ENCODE measurements at regions not wholly inside any gene's neighbourhood (a gene's known extent, or its start where the extent isn't known, plus 50 kb on each side); places are given as distances from the start of the nearest gene placed in this dataset.
"Not testable (repeated sequence)": the region's sequence is repeated elsewhere in the genome, so short reads cannot be mapped to it uniquely, and the experiment has no call there.

- H3K4me3 Mint-ChIP-seq: no peak overlapping the region
- H3K27ac Mint-ChIP-seq: no peak overlapping the region
- no peak for ATAC-seq
- H3K27me3 Mint-ChIP-seq: peaks cover 8% of the 10 kb centered on the region
- H3K9me3 Mint-ChIP-seq: peaks cover 7% of the 10 kb centered on the region
- no peaks in the 10 kb centered on the region for H3K4me1 Mint-ChIP-seq
- no peaks in the 10 kb centered on the region for H3K36me3 Mint-ChIP-seq
Measured at GRCh38 chr6:18613319-18613925, 226.3 kb downstream of the RNF144B start.

- no peaks in the 10 kb centered on the region for H3K27me3 Mint-ChIP-seq
- H3K9me3 Mint-ChIP-seq: no peaks in the 10 kb centered on the region
- H3K27ac Mint-ChIP-seq: no peak overlapping the region
- H3K4me3 Mint-ChIP-seq: no peak overlapping the region
- ATAC-seq: no peak
- H3K36me3 Mint-ChIP-seq: no peaks in the 10 kb centered on the region
- no peaks in the 10 kb centered on the region for H3K4me1 Mint-ChIP-seq
Measured at GRCh38 chr6:18629571-18629970, 242.4 kb downstream of the RNF144B start.

GRCh38 chr6:18632670-18633410 lies 245.7 kb downstream of the RNF144B start:
- Mint-ChIP-seq H3K4me3 (no peak overlapping the region), H3K4me1 (no peaks in the 10 kb centered on the region), H3K9me3 (no peaks in the 10 kb centered on the region), H3K36me3 (no peaks in the 10 kb centered on the region), H3K27ac (no peak overlapping the region), H3K27me3 (no peaks in the 10 kb centered on the region)
- no peak for ATAC-seq

GRCh38 chr6:18634912-18635311 lies 247.8 kb downstream of the RNF144B start:
- ATAC-seq: no peak
- no peaks in the 10 kb centered on the region for H3K27me3 Mint-ChIP-seq
- no peaks in the 10 kb centered on the region for H3K4me1 Mint-ChIP-seq
- H3K4me3 Mint-ChIP-seq: no peak overlapping the region
- peaks cover 5% of the 10 kb centered on the region for H3K9me3 Mint-ChIP-seq
- no peak overlapping the region for H3K27ac Mint-ChIP-seq
- H3K36me3 Mint-ChIP-seq: no peaks in the 10 kb centered on the region

GRCh38 chr6:18640134-18640533 lies 253.0 kb downstream of the RNF144B start:
- Mint-ChIP-seq H3K27me3 (no peaks in the 10 kb centered on the region), H3K9me3 (peaks cover 8% of the 10 kb centered on the region), H3K4me1 (no peaks in the 10 kb centered on the region), H3K27ac (no peak overlapping the region), H3K36me3 (no peaks in the 10 kb centered on the region), H3K4me3 (no peak overlapping the region)
- ATAC-seq: no peak

- H3K4me3 Mint-ChIP-seq: no peak overlapping the region
Measured at GRCh38 chr6:18640754-18641153, 253.6 kb downstream of the RNF144B start.

GRCh38 chr6:18654821-18655220 lies 267.7 kb downstream of the RNF144B start:
- Mint-ChIP-seq H3K36me3 (no peaks in the 10 kb centered on the region), H3K9me3 (peaks cover 12% of the 10 kb centered on the region), H3K4me3 (no peak overlapping the region), H3K27me3 (no peaks in the 10 kb centered on the region), H3K27ac (no peak overlapping the region), H3K4me1 (no peaks in the 10 kb centered on the region)
- no peak for ATAC-seq

More at GRCh38 chr6:18640754-18641153, 253.6 kb downstream of the RNF144B start:
- ATAC-seq: no peak
- Mint-ChIP-seq H3K27ac (no peak overlapping the region), H3K9me3 (peaks cover 8% of the 10 kb centered on the region), H3K27me3 (no peaks in the 10 kb centered on the region), H3K4me1 (no peaks in the 10 kb centered on the region), H3K36me3 (no peaks in the 10 kb centered on the region)

GRCh38 chr6:18656506-18656905 lies 269.4 kb downstream of the RNF144B start:
- Mint-ChIP-seq H3K9me3 (peaks cover 15% of the 10 kb centered on the region), H3K27me3 (no peaks in the 10 kb centered on the region), H3K36me3 (no peaks in the 10 kb centered on the region), H3K27ac (no peak overlapping the region), H3K4me1 (no peaks in the 10 kb centered on the region), H3K4me3 (no peak overlapping the region)
- ATAC-seq: no peak

- not testable (repeated sequence) for H3K4me3 Mint-ChIP-seq, H3K27ac Mint-ChIP-seq, ATAC-seq, H3K27me3 Mint-ChIP-seq, H3K4me1 Mint-ChIP-seq, H3K36me3 Mint-ChIP-seq
- peaks cover 15% of the 10 kb centered on the region for H3K9me3 Mint-ChIP-seq
Measured at GRCh38 chr6:18659994-18660393, 272.8 kb downstream of the RNF144B start.

GRCh38 chr6:18663011-18663410 lies 275.9 kb downstream of the RNF144B start:
- no peaks in the 10 kb centered on the region for H3K27me3 Mint-ChIP-seq
- H3K4me3 Mint-ChIP-seq: no peak overlapping the region
- no peaks in the 10 kb centered on the region for H3K4me1 Mint-ChIP-seq
- H3K9me3 Mint-ChIP-seq: peaks cover 15% of the 10 kb centered on the region
- ATAC-seq: no peak
- no peaks in the 10 kb centered on the region for H3K36me3 Mint-ChIP-seq
- H3K27ac Mint-ChIP-seq: no peak overlapping the region

- H3K4me1 Mint-ChIP-seq: no peaks in the 10 kb centered on the region
- no peak overlapping the region for H3K4me3 Mint-ChIP-seq
- H3K27me3 Mint-ChIP-seq: no peaks in the 10 kb centered on the region
- ATAC-seq: no peak
- H3K9me3 Mint-ChIP-seq: peaks cover 7% of the 10 kb centered on the region
- H3K27ac Mint-ChIP-seq: no peak overlapping the region
- H3K36me3 Mint-ChIP-seq: no peaks in the 10 kb centered on the region
Measured at GRCh38 chr6:18664401-18664800, 277.3 kb downstream of the RNF144B start.

GRCh38 chr6:18667612-18668011 lies 280.5 kb downstream of the RNF144B start:
- Mint-ChIP-seq H3K36me3 (no peaks in the 10 kb centered on the region), H3K9me3 (peaks cover 3% of the 10 kb centered on the region), H3K4me3 (no peak overlapping the region), H3K27me3 (no peaks in the 10 kb centered on the region), H3K4me1 (no peaks in the 10 kb centered on the region), H3K27ac (no peak overlapping the region)
- no peak for ATAC-seq

- H3K4me3 Mint-ChIP-seq: no peak overlapping the region
- ATAC-seq: no peak
- H3K27ac Mint-ChIP-seq: no peak overlapping the region
- H3K27me3 Mint-ChIP-seq: no peaks in the 10 kb centered on the region
- no peaks in the 10 kb centered on the region for H3K36me3 Mint-ChIP-seq
- peaks cover 3% of the 10 kb centered on the region for H3K9me3 Mint-ChIP-seq
- no peaks in the 10 kb centered on the region for H3K4me1 Mint-ChIP-seq
Measured at GRCh38 chr6:18668994-18669393, 281.8 kb downstream of the RNF144B start.

GRCh38 chr6:18672852-18673251 lies 285.7 kb downstream of the RNF144B start:
- ATAC-seq: no peak
- Mint-ChIP-seq H3K36me3 (no peaks in the 10 kb centered on the region), H3K4me1 (no peaks in the 10 kb centered on the region), H3K27me3 (no peaks in the 10 kb centered on the region), H3K4me3 (no peak overlapping the region), H3K27ac (no peak overlapping the region), H3K9me3 (peaks cover 5% of the 10 kb centered on the region)

GRCh38 chr6:18674346-18674745 lies 287.2 kb downstream of the RNF144B start:
- H3K27me3 Mint-ChIP-seq: no peaks in the 10 kb centered on the region
- peaks cover 8% of the 10 kb centered on the region for H3K9me3 Mint-ChIP-seq
- H3K27ac Mint-ChIP-seq: no peak overlapping the region

GRCh38 chr6:18675881-18676280 lies 288.7 kb downstream of the RNF144B start:
- Mint-ChIP-seq H3K4me1 (no peaks in the 10 kb centered on the region), H3K36me3 (no peaks in the 10 kb centered on the region), H3K9me3 (peaks cover 8% of the 10 kb centered on the region), H3K4me3 (no peak overlapping the region), H3K27me3 (no peaks in the 10 kb centered on the region), H3K27ac (no peak overlapping the region)
- no peak for ATAC-seq

More at GRCh38 chr6:18674346-18674745, 287.2 kb downstream of the RNF144B start:
- no peak for ATAC-seq
- Mint-ChIP-seq H3K36me3 (no peaks in the 10 kb centered on the region), H3K4me1 (no peaks in the 10 kb centered on the region), H3K4me3 (no peak overlapping the region)

Data from stimulated activated memory B cell treated with anti-CD40 and anti-IgM and Interleukin-4, amounts not matched to agents 10 μg/mL and 1 μg/mL and 100 μg/mL, for 72 hours (primary cell).